GM12878 (cell line): ENCODE measurements at regions not wholly inside any gene's neighbourhood (a gene's known extent, or its start where the extent isn't known, plus 50 kb on each side); places are given as distances from the start of the nearest gene placed in this dataset.

Experiments used
- ATAC-seq: fragments of 200-7000 bp; cut with Tn5 transposase; 3 replicates; pipeline ENCODE4 v1.9.1; 2020; ENCODE audit warnings: mild to moderate bottlenecking, moderate library complexity
- BruUV-seq: library from RNA; stranded (reverse); fragments of 400-500 nt; replicated peaks from 2 replicates; lab custom pipeline; 2021; lab: Mats Ljungman, UMichigan
- CTCF ChIA-PET: fragments of 300-600 bp; sonication (Branson Sonifier 250); formaldehyde crosslinking; extraction: SDS; loops from one replicate; lab custom pipeline; 2021; ENCODE audit warnings: inconsistent platforms; lab: Yijun Ruan, JAX
- POLR2A ChIA-PET: fragments of 350-600 bp; formaldehyde crosslinking; extraction: SDS; loops from one replicate; lab custom pipeline; 2021; ENCODE audit warnings: inconsistent platforms; lab: Charles Lee
- RAD21 ChIA-PET: fragments of 300-600 bp; sonication (Branson Sonifier 250); formaldehyde crosslinking; loops from one replicate; lab custom pipeline; 2023; ENCODE audit warnings: antibody characterized with exemption; ENCODE audit not compliant: unreplicated experiment; lab: Charles Lee
- SMC1A ChIA-PET: fragments of 300-600 bp; sonication (Branson Sonifier 250); formaldehyde crosslinking; loops from one replicate; lab custom pipeline; 2023; ENCODE audit not compliant: unreplicated experiment, uncharacterized antibody; lab: Charles Lee
- DNase-seq: peaks from one replicate; pipeline ENCODE4 v3.0.0-alpha.2; 2011; ENCODE audit warnings: low read depth, low spot score
- FAIRE-seq: peaks from 3 replicates; lab custom pipeline; 2011; peaks lifted over from hg19 to GRCh38; lab: Jason Lieb, UNC
- H2AFZ ChIP-seq: 2 replicates; pipeline ENCODE4 v1.6.0; 2011; ENCODE audit warnings: low read depth, low read length, control low read depth; ENCODE audit not compliant: control insufficient read depth
- H3K27ac ChIP-seq: 2 replicates; pipeline ENCODE4 v1.5.1; 2011; ENCODE audit warnings: control low read depth; ENCODE audit not compliant: control insufficient read depth, insufficient read depth
- H3K27me3 ChIP-seq, 2 experiments: replicated peaks in 1 of 2; 2 replicates each; pipeline versions ENCODE4 v1.6.0 to v1.6.1; 2011; ENCODE audit warnings: low read length in 1 of 2; ENCODE audit not compliant: control insufficient read depth in 2 of 2, insufficient read depth in 2 of 2
- H3K36me3 ChIP-seq, 2 experiments: 2 replicates each; pipeline ENCODE4 v1.5.1; 2011; ENCODE audit warnings: low read length in 1 of 2; ENCODE audit not compliant: control insufficient read depth in 2 of 2, insufficient read depth in 2 of 2
- H3K4me1 ChIP-seq: 2 replicates; pipeline ENCODE4 v1.6.1; 2011; ENCODE audit warnings: mild to moderate bottlenecking, low read length, moderate library complexity, mixed read lengths; ENCODE audit not compliant: control insufficient read depth, insufficient read depth
- H3K4me2 ChIP-seq: 2 replicates; pipeline ENCODE4 v1.6.0; 2011; ENCODE audit warnings: control low read depth; ENCODE audit not compliant: control insufficient read depth, insufficient read depth
- H3K4me3 ChIP-seq: fragments of 200-600 bp; sonication (generic); 2 replicates; pipeline ENCODE4 v1.5.1; 2016
- H3K79me2 ChIP-seq: 2 replicates; pipeline ENCODE4 v1.6.0; 2011; ENCODE audit warnings: low read length; ENCODE audit not compliant: control insufficient read depth, insufficient read depth
- H3K9ac ChIP-seq: 2 replicates; pipeline ENCODE4 v1.8.0; 2011; ENCODE audit warnings: low read length, control low read depth, mixed read lengths; ENCODE audit not compliant: control insufficient read depth, insufficient read depth
- H3K9me3 ChIP-seq: replicated peaks from 3 replicates; pipeline ENCODE4 v1.5.1; 2011; ENCODE audit warnings: mild to moderate bottlenecking, low read length; ENCODE audit not compliant: control insufficient read depth, insufficient read depth
- H4K20me1 ChIP-seq: 2 replicates; pipeline ENCODE4 v1.6.0; 2011; ENCODE audit not compliant: control insufficient read depth, insufficient read depth
- CHD1 ChIP-seq: IDR thresholded peaks from 2 replicates; pipeline ENCODE4 v1.6.1; 2012; ENCODE audit warnings: low read depth, low read length, improper control_type of control experiment
- CHD4 ChIP-seq: fragments of 200-600 bp; sonication (generic); IDR thresholded peaks from 2 replicates; pipeline ENCODE4 v1.6.1; 2016; ENCODE audit warnings: mild to moderate bottlenecking
- HCFC1 ChIP-seq: fragments of 150-350 bp; IDR thresholded peaks from 2 replicates; pipeline ENCODE4 v1.6.1; 2014; ENCODE audit warnings: low read length
- HDAC6 ChIP-seq: fragments of 200-600 bp; sonication (generic); IDR thresholded peaks from one replicate; pipeline ENCODE4 v1.8.0; 2017; ENCODE audit warnings: antibody characterized with exemption; ENCODE audit not compliant: unreplicated experiment
- JUNB ChIP-seq: IDR thresholded peaks from 2 replicates; pipeline ENCODE4 v1.6.1; 2016; ENCODE audit warnings: antibody characterized with exemption, mild to moderate bottlenecking
- NFXL1 ChIP-seq: fragments of 450-650 bp; IDR thresholded peaks from 2 replicates; pipeline ENCODE4 v1.6.1; 2017; ENCODE audit warnings: antibody characterized with exemption, mild to moderate bottlenecking, borderline replicate concordance
- NRF1 ChIP-seq: conservative IDR thresholded peaks from 2 replicates; pipeline ENCODE4 v1.6.1; 2011; ENCODE audit warnings: mild to moderate bottlenecking, low read depth, low read length, improper control_type of control experiment
- SPI1 ChIP-seq: IDR thresholded peaks from 2 replicates; pipeline ENCODE4 v1.6.1; 2011; ENCODE audit warnings: low read depth, mild to moderate bottlenecking, low read length, moderate library complexity, borderline replicate concordance; ENCODE audit not compliant: insufficient read depth
- SREBF2 ChIP-seq: IDR thresholded peaks from 2 replicates; pipeline ENCODE4 v1.6.1; 2012; ENCODE audit warnings: mild to moderate bottlenecking, low read length
- TCF3 ChIP-seq: IDR thresholded peaks from 2 replicates; pipeline ENCODE4 v1.6.1; 2012; ENCODE audit warnings: low read depth, mild to moderate bottlenecking, low read length, borderline replicate concordance; ENCODE audit not compliant: insufficient read depth
- YY1 ChIP-seq: IDR thresholded peaks from 2 replicates; pipeline ENCODE4 v1.6.1; 2011; ENCODE audit warnings: low read depth, mild to moderate bottlenecking, low read length
- WGBS: methylation state at CpG from one replicate; pipeline ENCODE4 v1.1.6; 2016; ENCODE audit warnings: low lambda C conversion rate; ENCODE audit not compliant: insufficient replicate concordance, insufficient coverage; ENCODE audit errors: missing lambda C conversion rate; 5-methylcytosine and 5-hydroxymethylcytosine counted together
- in situ Hi-C: fragments of 300-500 bp; cut with MboI; formaldehyde crosslinking; loops from 9 replicates; pipeline ENCODE4 v1.14.3; 2018; ENCODE audit warnings: mixed read lengths
- intact Hi-C: fragments of 100-400 bp; cut with micrococcal nuclease; formaldehyde crosslinking; loops from one replicate; pipeline ENCODE4 v1.14.2; 2022; ENCODE audit not compliant: unreplicated experiment
- TF ChIP-seq, protein P1 (sequence below): IDR thresholded peaks from 2 replicates; pipeline ENCODE4 v1.6.1; 2011; ENCODE audit warnings: borderline replicate concordance, low read depth, mild to moderate bottlenecking, moderate library complexity, mixed read lengths, low read length; ENCODE audit not compliant: insufficient read depth; ENCODE audit errors: extremely low read length
- TF ChIP-seq, protein P2 (sequence below): fragments of 450-650 bp; IDR thresholded peaks from 2 replicates; pipeline ENCODE4 v1.6.1; 2016; ENCODE audit warnings: mild to moderate bottlenecking
- TF ChIP-seq, protein P3 (sequence below): fragments of 450-650 bp; IDR thresholded peaks from 2 replicates; pipeline ENCODE4 v1.6.1; 2014; ENCODE audit warnings: mild to moderate bottlenecking

DNA sequence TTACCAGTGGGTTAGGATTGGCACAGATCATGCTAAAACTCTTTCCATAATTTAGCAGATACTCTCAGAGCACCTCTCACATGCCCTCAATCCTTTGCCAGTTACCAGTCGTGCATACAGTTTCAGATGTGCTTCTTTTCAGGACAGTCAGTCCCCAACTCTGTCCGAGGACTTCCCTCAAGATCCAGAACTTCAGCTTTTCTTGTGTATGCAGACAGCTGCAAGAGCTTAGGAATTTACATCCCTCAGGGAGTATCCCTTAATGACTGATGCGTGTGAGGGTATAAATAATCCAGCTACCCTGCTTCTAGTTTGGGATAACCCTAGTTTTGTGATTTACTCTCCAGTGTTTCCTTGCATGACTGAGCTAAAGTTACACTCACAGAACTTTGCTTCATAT is 393.0 kb upstream of the PLXNA2 start:
- DNase-seq (no peak), FAIRE-seq (no peak), ATAC-seq (no peak)
- no peaks in the 10 kb centered on the region for H3K9me3 ChIP-seq
- H3K4me3 ChIP-seq = no peak overlapping the region
- H3K36me3 ChIP-seq = no peaks in the 10 kb centered on the region
- BruUV-seq = no TSS peak
- CTCF ChIA-PET = no interaction called here
- no peak overlapping the region for H3K4me2 ChIP-seq
- SMC1A ChIA-PET = no interaction called here
- H2AFZ ChIP-seq = no peak overlapping the region
- no peaks in the 10 kb centered on the region for H3K79me2 ChIP-seq
- in situ Hi-C loops = no loop called here
- intact Hi-C loops = no loop called here
- H3K27ac ChIP-seq = no peak overlapping the region
- no peaks in the 10 kb centered on the region for H3K27me3 ChIP-seq
- no peaks in the 10 kb centered on the region for H4K20me1 ChIP-seq
- WGBS = 10% methylated on average over 3 of the region's 3 CpGs
- RAD21 ChIA-PET = no interaction called here
- peaks cover 5% of the 10 kb centered on the region; the same call in 1 of the 2 replicates for H3K4me1 ChIP-seq
- TF ChIP-seq, protein P1, sequence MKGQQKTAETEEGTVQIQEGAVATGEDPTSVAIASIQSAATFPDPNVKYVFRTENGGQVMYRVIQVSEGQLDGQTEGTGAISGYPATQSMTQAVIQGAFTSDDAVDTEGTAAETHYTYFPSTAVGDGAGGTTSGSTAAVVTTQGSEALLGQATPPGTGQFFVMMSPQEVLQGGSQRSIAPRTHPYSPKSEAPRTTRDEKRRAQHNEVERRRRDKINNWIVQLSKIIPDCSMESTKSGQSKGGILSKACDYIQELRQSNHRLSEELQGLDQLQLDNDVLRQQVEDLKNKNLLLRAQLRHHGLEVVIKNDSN = no peak
- TF ChIP-seq HDAC6 = no peak
- TF ChIP-seq, all 136 proteins: peak for 0
- no peak overlapping the region for H3K9ac ChIP-seq
- POLR2A ChIA-PET = no interaction called here

DNA sequence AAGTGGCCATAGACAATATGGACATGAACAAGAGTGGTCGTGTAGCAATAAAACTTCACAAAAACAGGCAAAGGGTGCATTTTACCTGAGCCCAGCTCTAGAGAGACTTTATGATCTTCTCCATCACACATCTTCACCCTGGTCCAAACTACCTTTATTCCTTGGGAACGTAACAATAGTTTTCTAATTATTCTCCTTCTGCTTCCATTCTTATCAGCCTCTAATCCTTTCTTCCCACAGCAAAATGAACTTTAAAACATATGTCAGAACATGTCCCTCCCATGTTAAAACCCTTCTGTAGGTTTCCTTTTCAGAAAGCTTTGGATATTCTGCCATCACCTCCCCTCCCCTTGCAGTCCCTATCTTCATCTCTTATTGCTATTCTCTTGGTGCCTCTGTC is 395.2 kb upstream of the PLXNA2 start:
- H3K9me3 ChIP-seq = no peaks in the 10 kb centered on the region
- no peak overlapping the region for H3K27ac ChIP-seq
- no peak for DNase-seq
- no peak overlapping the region for H3K4me2 ChIP-seq
- intact Hi-C loops = no loop called here
- ChIA-PET SMC1A (no interaction called here), POLR2A (no interaction called here), CTCF (interaction anchor here (1.8 kb wide), 1 partner anchor 13 kb away, joined by 7 read pairs; no protein-coding TSS in a partner anchor), RAD21 (no interaction called here)
- no peak for ATAC-seq
- H3K4me1 ChIP-seq = peaks cover 5% of the 10 kb centered on the region; the same call in 1 of the 2 replicates
- FAIRE-seq = no peak
- no TSS peak for BruUV-seq
- 7% methylated on average over 2 of the region's 2 CpGs for WGBS
- no peak overlapping the region for H3K4me3 ChIP-seq
- no peaks in the 10 kb centered on the region for H3K36me3 ChIP-seq
- H3K9ac ChIP-seq = no peak overlapping the region
- no peaks in the 10 kb centered on the region for H3K79me2 ChIP-seq
- in situ Hi-C loops = no loop called here
- H4K20me1 ChIP-seq = no peaks in the 10 kb centered on the region
- H3K27me3 ChIP-seq = no peaks in the 10 kb centered on the region
- H2AFZ ChIP-seq = no peak overlapping the region
- TF ChIP-seq TCF3 (no peak), JUNB (no peak), SPI1 (no peak), HCFC1 (no peak), CHD4 (no peak), SREBF2 (no peak), NRF1 (no peak), YY1 (no peak), CHD1 (no peak), NFXL1 (no peak)
- TF ChIP-seq, protein P2, sequence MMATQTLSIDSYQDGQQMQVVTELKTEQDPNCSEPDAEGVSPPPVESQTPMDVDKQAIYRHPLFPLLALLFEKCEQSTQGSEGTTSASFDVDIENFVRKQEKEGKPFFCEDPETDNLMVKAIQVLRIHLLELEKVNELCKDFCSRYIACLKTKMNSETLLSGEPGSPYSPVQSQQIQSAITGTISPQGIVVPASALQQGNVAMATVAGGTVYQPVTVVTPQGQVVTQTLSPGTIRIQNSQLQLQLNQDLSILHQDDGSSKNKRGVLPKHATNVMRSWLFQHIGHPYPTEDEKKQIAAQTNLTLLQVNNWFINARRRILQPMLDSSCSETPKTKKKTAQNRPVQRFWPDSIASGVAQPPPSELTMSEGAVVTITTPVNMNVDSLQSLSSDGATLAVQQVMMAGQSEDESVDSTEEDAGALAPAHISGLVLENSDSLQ = no peak
- TF ChIP-seq, protein P3, sequence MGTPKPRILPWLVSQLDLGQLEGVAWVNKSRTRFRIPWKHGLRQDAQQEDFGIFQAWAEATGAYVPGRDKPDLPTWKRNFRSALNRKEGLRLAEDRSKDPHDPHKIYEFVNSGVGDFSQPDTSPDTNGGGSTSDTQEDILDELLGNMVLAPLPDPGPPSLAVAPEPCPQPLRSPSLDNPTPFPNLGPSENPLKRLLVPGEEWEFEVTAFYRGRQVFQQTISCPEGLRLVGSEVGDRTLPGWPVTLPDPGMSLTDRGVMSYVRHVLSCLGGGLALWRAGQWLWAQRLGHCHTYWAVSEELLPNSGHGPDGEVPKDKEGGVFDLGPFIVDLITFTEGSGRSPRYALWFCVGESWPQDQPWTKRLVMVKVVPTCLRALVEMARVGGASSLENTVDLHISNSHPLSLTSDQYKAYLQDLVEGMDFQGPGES = no peak
